K562 (cell line): ENCODE measurements at regions not wholly inside any gene's neighbourhood (a gene's known extent, or its start where the extent isn't known, plus 50 kb on each side); places are given as distances from the start of the nearest gene placed in this dataset.
"Not testable (repeated sequence)": the region's sequence is repeated elsewhere in the genome, so short reads cannot be mapped to it uniquely, and the experiment has no call there.

Experiments used
- ATAC-seq: fragments of 200-7000 bp; cut with Tn5 transposase; 3 replicates; pipeline ENCODE4 v1.9.1; 2020; ENCODE audit warnings: moderate library complexity
- BruUV-seq: library from RNA; stranded (reverse); fragments of 400-500 nt; replicated peaks from 2 replicates; lab custom pipeline; 2021; lab: Mats Ljungman, UMichigan
- CTCF ChIA-PET: fragments of 300-600 bp; formaldehyde crosslinking; extraction: SDS; loops from one replicate; lab custom pipeline; 2021; ENCODE audit warnings: low intra/inter-chr PET ratio; lab: Yijun Ruan, JAX
- POLR2A ChIA-PET: fragments of 300-600, 350-650 bp; sonication (Branson Sonifier 250); formaldehyde crosslinking; extraction: SDS; loops from one replicate; lab custom pipeline; 2021; ENCODE audit warnings: antibody characterized with exemption, inconsistent platforms; lab: Yijun Ruan, JAX
- DNase-seq, 4 experiments: peaks; one replicate each; pipeline versions ENCODE4 v3.0.0 to v3.0.0-alpha.2; 2011 to 2018; ENCODE audit warnings: low spot score in 3 of 4, mixed read lengths in 3 of 4; ENCODE audit errors: extremely low read depth in 1 of 4
- FAIRE-seq: peaks from 2 replicates; lab custom pipeline; 2011; peaks lifted over from hg19 to GRCh38; lab: Jason Lieb, UNC
- H2AFZ ChIP-seq: 2 replicates; pipeline ENCODE4 v1.6.0; 2011; ENCODE audit warnings: low read depth, low read length, control low read depth, inconsistent platforms
- H3K27ac ChIP-seq: fragments of 200-600 bp; 3 replicates; pipeline ENCODE4 v1.8.0; 2011; ENCODE audit warnings: low read depth, mild to moderate bottlenecking, control low read depth, inconsistent platforms, low read length, moderate library complexity, mixed read lengths; ENCODE audit errors: extremely low read depth
- H3K27me3 ChIP-seq, 2 experiments: fragments of 300-600 bp in 1 of 2; 2 replicates in 1 of 2; 3 replicates in 1 of 2; pipeline versions ENCODE4 v1.6.0 to v1.8.0; 2011; ENCODE audit warnings: inconsistent platforms in 2 of 2, low read length in 2 of 2, mild to moderate bottlenecking in 1 of 2, mixed read lengths in 1 of 2, moderate library complexity in 1 of 2; ENCODE audit not compliant: control insufficient read depth in 2 of 2, insufficient read depth in 2 of 2
- H3K36me3 ChIP-seq: fragments of 300-600 bp; 3 replicates; pipeline ENCODE4 v1.8.0; 2011; ENCODE audit warnings: mild to moderate bottlenecking, low read length, inconsistent platforms; ENCODE audit not compliant: control insufficient read depth, insufficient read depth
- H3K4me1 ChIP-seq, 2 experiments: fragments of 200-600 bp in 1 of 2; replicated peaks in 1 of 2; 2 replicates in 1 of 2; 3 replicates in 1 of 2; pipeline versions ENCODE4 v1.5.1 to v1.8.0; 2011; ENCODE audit warnings: inconsistent platforms in 2 of 2, low read length in 2 of 2, mild to moderate bottlenecking in 1 of 2, mixed read lengths in 1 of 2, moderate library complexity in 1 of 2; ENCODE audit not compliant: control insufficient read depth in 2 of 2, insufficient read depth in 2 of 2
- H3K4me2 ChIP-seq: 2 replicates; pipeline ENCODE4 v1.6.1; 2011; ENCODE audit warnings: low read length, control low read depth, inconsistent platforms, mixed read lengths; ENCODE audit not compliant: insufficient read depth
- H3K4me3 ChIP-seq: fragments of 200-600 bp; sonication (generic), shearing (Covaris generic); 2 replicates; pipeline ENCODE4 v1.5.1; 2016; ENCODE audit warnings: control low read depth, inconsistent platforms
- H3K79me2 ChIP-seq: fragments of 200-600 bp; 3 replicates; pipeline ENCODE4 v1.8.0; 2011; ENCODE audit warnings: low read length, inconsistent platforms; ENCODE audit not compliant: control insufficient read depth, insufficient read depth
- H3K9ac ChIP-seq, 2 experiments: 2 replicates each; pipeline versions ENCODE4 v1.6.0 to v1.6.1; 2011; ENCODE audit warnings: low read depth in 2 of 2, low read length in 2 of 2, control low read depth in 1 of 2, inconsistent platforms in 1 of 2, mild to moderate bottlenecking in 1 of 2, mixed read lengths in 1 of 2; ENCODE audit not compliant: insufficient read depth in 1 of 2
- H3K9me1 ChIP-seq: one replicate; pipeline ENCODE4 v1.6.0; 2011; ENCODE audit warnings: inconsistent platforms, mild to moderate bottlenecking, low read length, moderate library complexity; ENCODE audit not compliant: control insufficient read depth, insufficient read depth
- H3K9me3 ChIP-seq: replicated peaks from 2 replicates; pipeline ENCODE4 v1.5.1; 2011; ENCODE audit warnings: low read depth, low read length, inconsistent platforms; ENCODE audit not compliant: control insufficient read depth, insufficient read depth
- H4K20me1 ChIP-seq: replicated peaks from 2 replicates; pipeline ENCODE4 v1.6.1; 2011; ENCODE audit warnings: low read length, inconsistent platforms, mixed read lengths; ENCODE audit not compliant: control insufficient read depth, insufficient read depth
- TOE1 ChIP-seq, 2 experiments: fragments of 450-650 bp in 1 of 2; sonication (generic) in 1 of 2; formaldehyde crosslinking in 1 of 2; IDR thresholded peaks; 2 replicates each; pipeline versions ENCODE4 v1.7.1 to v1.8.0; 2016 to 2022; ENCODE audit warnings: borderline replicate concordance in 2 of 2, mild to moderate bottlenecking in 2 of 2, antibody characterized with exemption in 1 of 2, inconsistent platforms in 1 of 2, low read depth in 1 of 2, missing genetic modification reagents in 1 of 2, moderate library complexity in 1 of 2
- WGBS: fragments of 100-300 bp; shearing (Covaris generic); methylation state at CpG from one replicate; pipeline ENCODE4 v1.1.6; 2016; ENCODE audit warnings: low coverage, mixed read lengths; ENCODE audit not compliant: insufficient coverage; ENCODE audit errors: missing lambda C conversion rate; 5-methylcytosine and 5-hydroxymethylcytosine counted together
- in situ Hi-C: fragments of 300-500 bp; cut with MboI; formaldehyde crosslinking; loops from 4 replicates; pipeline ENCODE4 v1.15.0; 2018; ENCODE audit warnings: inconsistent platforms, mixed read lengths
- intact Hi-C: fragments of 100-400 bp; cut with micrococcal nuclease; formaldehyde crosslinking; loops from 2 replicates; pipeline ENCODE4 v1.14.2; 2022
- TF ChIP-seq, protein P1 (sequence below): fragments of 450-650 bp; IDR thresholded peaks from one replicate; pipeline ENCODE4 v1.6.1; 2018; ENCODE audit warnings: mild to moderate bottlenecking, moderate library complexity; ENCODE audit not compliant: partially characterized antibody

DNA sequence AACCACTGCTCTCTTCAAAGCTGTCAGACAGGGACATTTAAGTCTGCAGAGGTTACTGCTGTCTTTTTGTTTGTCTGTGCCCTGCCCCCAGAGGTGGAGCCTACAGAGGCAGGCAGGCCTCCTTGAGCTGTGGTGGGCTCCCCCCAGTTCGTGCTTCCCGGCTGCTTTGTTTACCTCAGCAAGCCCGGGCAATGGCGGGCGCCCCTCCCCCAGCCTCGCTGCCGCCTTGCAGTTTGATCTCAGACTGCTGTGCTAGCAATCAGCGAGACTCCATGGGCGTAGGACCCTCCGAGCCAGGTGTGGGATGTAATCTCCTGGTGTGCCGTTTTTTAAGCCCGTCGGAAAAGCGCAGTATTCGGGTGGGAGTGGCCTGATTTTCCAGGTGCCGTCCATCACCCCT is 93.4 kb upstream of the PRMT8 start:
- H3K4me1 ChIP-seq, H3K9me1 ChIP-seq, H2AFZ ChIP-seq, ATAC-seq, CTCF ChIA-PET, H3K4me3 ChIP-seq, H3K27me3 ChIP-seq, FAIRE-seq, H3K36me3 ChIP-seq, DNase-seq, H3K79me2 ChIP-seq, in situ Hi-C loops, H3K27ac ChIP-seq, H3K9me3 ChIP-seq, H3K9ac ChIP-seq, H3K4me2 ChIP-seq, intact Hi-C loops, H4K20me1 ChIP-seq, POLR2A ChIA-PET, BruUV-seq: not testable (repeated sequence)
- WGBS, result no CpG with 5 or more reads among the region's 16 CpGs

DNA sequence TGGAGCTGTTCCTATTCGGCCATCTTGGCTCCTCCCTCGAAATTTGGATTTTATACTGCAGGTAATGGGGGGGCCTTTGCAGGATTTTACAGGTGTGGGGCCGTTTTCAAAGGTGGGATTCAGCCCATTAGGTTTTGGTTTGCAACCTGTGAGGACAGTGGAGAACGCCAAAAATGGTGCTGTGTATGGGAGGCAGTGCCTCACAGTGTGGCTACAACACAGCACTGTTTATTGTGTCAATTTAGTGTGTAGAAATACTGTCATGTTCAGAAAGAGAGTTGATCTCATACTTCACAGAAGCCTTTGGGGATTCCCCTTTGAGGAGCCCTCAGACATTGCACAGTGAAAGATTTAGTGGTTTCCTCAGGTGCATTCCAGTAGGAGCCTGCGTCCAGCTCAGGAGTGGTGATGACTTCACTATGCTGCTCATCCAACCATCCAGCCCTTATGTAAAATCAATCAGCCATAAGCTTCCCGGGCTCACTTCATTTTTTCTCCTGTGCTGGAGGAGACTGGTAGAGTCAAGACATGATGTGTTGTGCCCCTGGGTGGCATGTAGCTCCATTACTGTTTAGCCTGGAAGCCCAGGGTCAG is 92.7 kb upstream of the PRMT8 start:
- Histone ChIP-seq H4K20me1 (no peaks in the 10 kb centered on the region), H3K4me1 (no peaks in the 10 kb centered on the region), H3K27me3 (no peaks in the 10 kb centered on the region; a peak in 1 of 5 replicates), H3K79me2 (no peaks in the 10 kb centered on the region), H3K9me1 (no peaks in the 10 kb centered on the region), H3K36me3 (no peaks in the 10 kb centered on the region), H3K9me3 (no peaks in the 10 kb centered on the region), H2AFZ (no peak overlapping the region), H3K4me2 (no peak overlapping the region), H3K9ac (no peak overlapping the region), H3K27ac (no peak overlapping the region), H3K4me3 (no peak overlapping the region)
- intact Hi-C loops (no loop called here), in situ Hi-C loops (no loop called here)
- ChIA-PET CTCF (no interaction called here), POLR2A (no interaction called here)
- TF ChIP-seq, protein P1, sequence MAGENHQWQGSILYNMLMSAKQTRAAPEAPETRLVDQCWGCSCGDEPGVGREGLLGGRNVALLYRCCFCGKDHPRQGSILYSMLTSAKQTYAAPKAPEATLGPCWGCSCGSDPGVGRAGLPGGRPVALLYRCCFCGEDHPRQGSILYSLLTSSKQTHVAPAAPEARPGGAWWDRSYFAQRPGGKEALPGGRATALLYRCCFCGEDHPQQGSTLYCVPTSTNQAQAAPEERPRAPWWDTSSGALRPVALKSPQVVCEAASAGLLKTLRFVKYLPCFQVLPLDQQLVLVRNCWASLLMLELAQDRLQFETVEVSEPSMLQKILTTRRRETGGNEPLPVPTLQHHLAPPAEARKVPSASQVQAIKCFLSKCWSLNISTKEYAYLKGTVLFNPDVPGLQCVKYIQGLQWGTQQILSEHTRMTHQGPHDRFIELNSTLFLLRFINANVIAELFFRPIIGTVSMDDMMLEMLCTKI, result no peak
- TF ChIP-seq TOE1 (IDR thresholded peaks at IDR 0.05; ENCODE audit: borderline replicate concordance) (no peak), TOE1 (CRISPR knock-in tag; IDR thresholded peaks at IDR 0.05; ENCODE audit: borderline replicate concordance, low read depth) (no peak)
- BruUV-seq, result no TSS peak
- DNase-seq (no peak), FAIRE-seq (no peak), ATAC-seq (no peak)
- 0% methylated on average over 6 of the region's 6 CpGs for WGBS
